ENCODE measurements at regions not wholly inside any gene's neighbourhood (a gene's known extent, or its start where the extent isn't known, plus 50 kb on each side); places are given as distances from the start of the nearest gene placed in this dataset.

DNA sequence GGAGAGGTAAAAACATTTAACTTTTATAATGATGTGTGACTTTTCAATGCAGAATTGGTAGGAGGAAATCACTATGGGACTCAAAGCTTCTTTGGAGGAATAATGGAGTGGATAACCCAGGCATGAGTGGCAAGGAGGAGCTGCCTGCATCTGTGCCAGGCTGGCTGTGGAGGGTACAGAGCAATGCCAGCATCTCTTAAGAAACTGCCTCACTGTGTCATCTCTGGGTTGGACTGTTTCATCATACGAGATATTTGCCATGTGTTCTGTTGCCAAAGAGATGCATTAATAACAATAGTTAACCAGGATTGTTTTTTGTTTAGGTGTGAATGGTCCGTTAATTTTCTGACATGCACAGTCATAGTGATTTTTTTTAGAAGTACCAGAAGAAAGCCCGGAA lies 183.7 kb upstream of the NTF3 start:
- H3K9me2 ChIP-seq (ENCODE audit: low read depth, low read length): no peaks in the 10 kb centered on the region

DNA sequence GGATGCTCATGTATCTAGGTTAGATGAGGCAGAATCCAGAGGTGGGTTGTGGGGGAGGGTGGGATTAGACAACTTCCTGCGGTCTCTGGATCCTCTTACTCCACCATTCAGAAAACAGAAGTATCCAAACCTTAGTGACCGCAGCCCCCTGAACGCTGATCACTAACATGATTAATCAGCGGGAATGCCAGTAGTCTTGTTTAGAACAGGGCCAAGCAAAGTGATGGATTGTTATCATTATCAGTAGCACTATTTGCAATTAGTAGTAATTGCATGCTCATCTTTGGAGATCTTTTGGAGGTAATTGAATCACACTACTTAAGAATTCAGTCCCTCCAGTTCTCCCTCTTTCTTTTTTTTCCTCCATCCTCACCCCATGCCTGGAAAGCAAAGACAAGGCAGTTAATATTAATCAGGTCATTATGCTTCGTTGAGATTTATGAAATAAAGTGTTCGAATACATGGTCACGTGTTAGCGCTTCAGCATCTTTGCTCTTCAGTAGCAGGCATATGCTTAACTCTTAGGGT lies 182.8 kb upstream of the NTF3 start:
- Histone ChIP-seq H2AFZ (ENCODE audit: low read length) (no peak overlapping the region), H3K9ac (ENCODE audit: low read length) (no peak overlapping the region), H3K79me2 (ENCODE audit: insufficient read depth, low read length) (no peaks in the 10 kb centered on the region), H3K9me3 (ENCODE audit: low read length) (no peaks in the 10 kb centered on the region), H3F3A (ENCODE audit: insufficient read depth, low read length) (no peaks in the 10 kb centered on the region), H3K27me3 (ENCODE audit: insufficient read depth, low read length) (no peaks in the 10 kb centered on the region), H3K27ac (ENCODE audit: low read depth, low read length, poor library complexity, severe bottlenecking) (no peak overlapping the region), H4K20me1 (ENCODE audit: insufficient read depth, low read length) (no peaks in the 10 kb centered on the region), H3K9me2 (ENCODE audit: low read depth, low read length) (no peaks in the 10 kb centered on the region), H3K36me3 (ENCODE audit: insufficient read depth, low read length) (no peaks in the 10 kb centered on the region), H3K4me2 (ENCODE audit: low read length) (no peak overlapping the region), H3K4me3 (ENCODE audit: low read depth, low read length, poor library complexity, severe bottlenecking) (no peak overlapping the region), H3K4me1 (ENCODE audit: insufficient read depth, low read length, severe bottlenecking) (no peaks in the 10 kb centered on the region)
- TF ChIP-seq, protein P1, sequence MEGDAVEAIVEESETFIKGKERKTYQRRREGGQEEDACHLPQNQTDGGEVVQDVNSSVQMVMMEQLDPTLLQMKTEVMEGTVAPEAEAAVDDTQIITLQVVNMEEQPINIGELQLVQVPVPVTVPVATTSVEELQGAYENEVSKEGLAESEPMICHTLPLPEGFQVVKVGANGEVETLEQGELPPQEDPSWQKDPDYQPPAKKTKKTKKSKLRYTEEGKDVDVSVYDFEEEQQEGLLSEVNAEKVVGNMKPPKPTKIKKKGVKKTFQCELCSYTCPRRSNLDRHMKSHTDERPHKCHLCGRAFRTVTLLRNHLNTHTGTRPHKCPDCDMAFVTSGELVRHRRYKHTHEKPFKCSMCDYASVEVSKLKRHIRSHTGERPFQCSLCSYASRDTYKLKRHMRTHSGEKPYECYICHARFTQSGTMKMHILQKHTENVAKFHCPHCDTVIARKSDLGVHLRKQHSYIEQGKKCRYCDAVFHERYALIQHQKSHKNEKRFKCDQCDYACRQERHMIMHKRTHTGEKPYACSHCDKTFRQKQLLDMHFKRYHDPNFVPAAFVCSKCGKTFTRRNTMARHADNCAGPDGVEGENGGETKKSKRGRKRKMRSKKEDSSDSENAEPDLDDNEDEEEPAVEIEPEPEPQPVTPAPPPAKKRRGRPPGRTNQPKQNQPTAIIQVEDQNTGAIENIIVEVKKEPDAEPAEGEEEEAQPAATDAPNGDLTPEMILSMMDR (IDR thresholded peaks at IDR 0.05; ENCODE audit: low read length): no peak
- TF ChIP-seq EZH2 (IDR thresholded peaks at IDR 0.05; ENCODE audit: borderline replicate concordance, low read length): no peak

More for the DNA sequence above, 183.7 kb upstream of the NTF3 start:
- Histone ChIP-seq H3K9me3 (ENCODE audit: low read length) (no peaks in the 10 kb centered on the region), H3K27me3 (ENCODE audit: insufficient read depth, low read length) (no peaks in the 10 kb centered on the region), H3K4me1 (ENCODE audit: insufficient read depth, low read length, severe bottlenecking) (no peaks in the 10 kb centered on the region), H2AFZ (ENCODE audit: low read length) (no peak overlapping the region), H3K79me2 (ENCODE audit: insufficient read depth, low read length) (no peaks in the 10 kb centered on the region), H3K9ac (ENCODE audit: low read length) (no peak overlapping the region), H3K36me3 (ENCODE audit: insufficient read depth, low read length) (no peaks in the 10 kb centered on the region), H3K27ac (ENCODE audit: low read depth, low read length, poor library complexity, severe bottlenecking) (no peak overlapping the region), H3K4me3 (ENCODE audit: low read depth, low read length, poor library complexity, severe bottlenecking) (no peak overlapping the region), H4K20me1 (ENCODE audit: insufficient read depth, low read length) (no peaks in the 10 kb centered on the region), H3F3A (ENCODE audit: insufficient read depth, low read length) (no peaks in the 10 kb centered on the region), H3K4me2 (ENCODE audit: low read length) (no peak overlapping the region)
- TF ChIP-seq EZH2 (IDR thresholded peaks at IDR 0.05; ENCODE audit: borderline replicate concordance, low read length): no peak
- TF ChIP-seq, protein P1 (IDR thresholded peaks at IDR 0.05; ENCODE audit: low read length): no peak

DNA sequence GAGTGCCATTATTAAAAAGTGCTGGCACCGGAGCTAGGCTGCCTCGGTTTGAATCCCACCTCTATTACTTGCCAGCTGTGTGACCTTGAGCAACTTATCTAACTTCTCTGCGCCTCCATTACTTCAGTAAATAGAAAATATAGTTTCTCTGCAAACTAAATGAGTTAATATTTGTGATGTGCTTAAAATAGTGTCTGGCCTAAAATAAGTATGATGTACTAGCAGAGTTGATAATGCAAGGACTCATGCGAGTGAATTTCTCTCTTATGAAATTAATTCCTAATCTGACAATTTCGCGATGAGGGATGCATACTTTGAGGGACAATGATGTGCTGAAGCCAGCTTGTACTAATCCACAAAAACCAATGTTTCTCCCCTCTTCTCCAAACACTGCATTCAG lies 180.8 kb upstream of the NTF3 start:
- Histone ChIP-seq H3K4me1 (ENCODE audit: insufficient read depth, low read length, severe bottlenecking) (no peaks in the 10 kb centered on the region), H3K9me3 (ENCODE audit: low read length) (no peaks in the 10 kb centered on the region), H3K4me2 (ENCODE audit: low read length) (no peak overlapping the region), H3K9me2 (ENCODE audit: low read depth, low read length) (no peaks in the 10 kb centered on the region), H3K79me2 (ENCODE audit: insufficient read depth, low read length) (no peaks in the 10 kb centered on the region), H2AFZ (ENCODE audit: low read length) (no peak overlapping the region), H3F3A (ENCODE audit: insufficient read depth, low read length) (no peaks in the 10 kb centered on the region), H3K9ac (ENCODE audit: low read length) (no peak overlapping the region), H3K27ac (ENCODE audit: low read depth, low read length, poor library complexity, severe bottlenecking) (no peak overlapping the region), H3K4me3 (ENCODE audit: low read depth, low read length, poor library complexity, severe bottlenecking) (no peak overlapping the region), H4K20me1 (ENCODE audit: insufficient read depth, low read length) (no peaks in the 10 kb centered on the region), H3K27me3 (ENCODE audit: insufficient read depth, low read length) (no peaks in the 10 kb centered on the region), H3K36me3 (ENCODE audit: insufficient read depth, low read length) (no peaks in the 10 kb centered on the region)
- TF ChIP-seq, protein P1 (IDR thresholded peaks at IDR 0.05; ENCODE audit: low read length): no peak
- TF ChIP-seq EZH2 (IDR thresholded peaks at IDR 0.05; ENCODE audit: borderline replicate concordance, low read length): no peak
